ENCODE measurements at regions not wholly inside any gene's neighbourhood (a gene's known extent, or its start where the extent isn't known, plus 50 kb on each side); places are given as distances from the start of the nearest gene placed in this dataset.

- no peak overlapping the region for H3K27ac ChIP-seq (ENCODE audit: low read depth, low read length, poor library complexity, severe bottlenecking)
- ChIA-PET CTCF (no interaction called here), POLR2A (ENCODE audit: low non-redundant PET) (interaction anchor here (0.6 kb wide), 1 partner anchor 459 kb away, joined by 3 read pairs; no protein-coding TSS in a partner anchor)
- BruUV-seq (replicated peaks) = no TSS peak
- TF ChIP-seq, protein P1, sequence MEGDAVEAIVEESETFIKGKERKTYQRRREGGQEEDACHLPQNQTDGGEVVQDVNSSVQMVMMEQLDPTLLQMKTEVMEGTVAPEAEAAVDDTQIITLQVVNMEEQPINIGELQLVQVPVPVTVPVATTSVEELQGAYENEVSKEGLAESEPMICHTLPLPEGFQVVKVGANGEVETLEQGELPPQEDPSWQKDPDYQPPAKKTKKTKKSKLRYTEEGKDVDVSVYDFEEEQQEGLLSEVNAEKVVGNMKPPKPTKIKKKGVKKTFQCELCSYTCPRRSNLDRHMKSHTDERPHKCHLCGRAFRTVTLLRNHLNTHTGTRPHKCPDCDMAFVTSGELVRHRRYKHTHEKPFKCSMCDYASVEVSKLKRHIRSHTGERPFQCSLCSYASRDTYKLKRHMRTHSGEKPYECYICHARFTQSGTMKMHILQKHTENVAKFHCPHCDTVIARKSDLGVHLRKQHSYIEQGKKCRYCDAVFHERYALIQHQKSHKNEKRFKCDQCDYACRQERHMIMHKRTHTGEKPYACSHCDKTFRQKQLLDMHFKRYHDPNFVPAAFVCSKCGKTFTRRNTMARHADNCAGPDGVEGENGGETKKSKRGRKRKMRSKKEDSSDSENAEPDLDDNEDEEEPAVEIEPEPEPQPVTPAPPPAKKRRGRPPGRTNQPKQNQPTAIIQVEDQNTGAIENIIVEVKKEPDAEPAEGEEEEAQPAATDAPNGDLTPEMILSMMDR (conservative IDR thresholded peaks at IDR 0.05; ENCODE audit: low read depth, low read length) = no peak
- TF ChIP-seq EZH2 (IDR thresholded peaks at IDR 0.05; ENCODE audit: borderline replicate concordance, low read depth, low read length, poor library complexity, severe bottlenecking) = no peak
- H3K36me3 ChIP-seq (ENCODE audit: insufficient read depth, low read length, poor library complexity, severe bottlenecking) = no peaks in the 10 kb centered on the region
- DNase-seq (ENCODE audit: low spot score) = no peak
- H3K4me3 ChIP-seq (ENCODE audit: low read depth, low read length, poor library complexity, severe bottlenecking) = no peak overlapping the region
- no peaks in the 10 kb centered on the region for H3K4me1 ChIP-seq (ENCODE audit: insufficient read depth, low read length, poor library complexity, severe bottlenecking)
- peaks cover 13% of the 10 kb centered on the region for H3K9me3 ChIP-seq (ENCODE audit: low read depth, low read length, poor library complexity, severe bottlenecking)
- no peaks in the 10 kb centered on the region for H3K27me3 ChIP-seq (replicated peaks; ENCODE audit: insufficient read depth, low read depth, low read length, poor library complexity)
- intact Hi-C loops (cut with micrococcal nuclease; ENCODE audit: unreplicated experiment) = no loop called here
These were observed 340.3 kb upstream of the SALL3 start for GRCh38 chr18:78639006-78639950.

- intact Hi-C loops (cut with micrococcal nuclease; ENCODE audit: unreplicated experiment) = no loop called here
- peaks cover 6% of the 10 kb centered on the region for H3K9me3 ChIP-seq (ENCODE audit: low read depth, low read length, poor library complexity, severe bottlenecking)
- H3K4me3 ChIP-seq (ENCODE audit: low read depth, low read length, poor library complexity, severe bottlenecking) = no peak overlapping the region
- ChIA-PET POLR2A (ENCODE audit: low non-redundant PET) (no interaction called here), CTCF (no interaction called here)
- H3K4me1 ChIP-seq (ENCODE audit: insufficient read depth, low read length, poor library complexity, severe bottlenecking) = no peaks in the 10 kb centered on the region
- H3K36me3 ChIP-seq (ENCODE audit: insufficient read depth, low read length, poor library complexity, severe bottlenecking) = no peaks in the 10 kb centered on the region
- no TSS peak for BruUV-seq (replicated peaks)
- no peak for TF ChIP-seq EZH2 (IDR thresholded peaks at IDR 0.05; ENCODE audit: borderline replicate concordance, low read depth, low read length, poor library complexity, severe bottlenecking)
- TF ChIP-seq, protein P1 (conservative IDR thresholded peaks at IDR 0.05; ENCODE audit: low read depth, low read length) = no peak
- no peak overlapping the region for H3K27ac ChIP-seq (ENCODE audit: low read depth, low read length, poor library complexity, severe bottlenecking)
- no peak for DNase-seq (ENCODE audit: low spot score)
- no peaks in the 10 kb centered on the region for H3K27me3 ChIP-seq (replicated peaks; ENCODE audit: insufficient read depth, low read depth, low read length, poor library complexity)
These were observed 339.2 kb upstream of the SALL3 start for GRCh38 chr18:78640246-78640995.

GRCh38 chr18:78641689-78642231 lies 337.9 kb upstream of the SALL3 start:
- Histone ChIP-seq H3K9me3 (ENCODE audit: low read depth, low read length, poor library complexity, severe bottlenecking) (peaks cover 11% of the 10 kb centered on the region), H3K27me3 (replicated peaks; ENCODE audit: insufficient read depth, low read depth, low read length, poor library complexity) (no peaks in the 10 kb centered on the region), H3K4me1 (ENCODE audit: insufficient read depth, low read length, poor library complexity, severe bottlenecking) (no peaks in the 10 kb centered on the region), H3K36me3 (ENCODE audit: insufficient read depth, low read length, poor library complexity, severe bottlenecking) (no peaks in the 10 kb centered on the region), H3K27ac (ENCODE audit: low read depth, low read length, poor library complexity, severe bottlenecking) (no peak overlapping the region), H3K4me3 (ENCODE audit: low read depth, low read length, poor library complexity, severe bottlenecking) (no peak overlapping the region)
- CTCF ChIA-PET = no interaction called here
- TF ChIP-seq, protein P1 (conservative IDR thresholded peaks at IDR 0.05; ENCODE audit: low read depth, low read length) = no peak
- TF ChIP-seq EZH2 (IDR thresholded peaks at IDR 0.05; ENCODE audit: borderline replicate concordance, low read depth, low read length, poor library complexity, severe bottlenecking) = no peak
- POLR2A ChIA-PET (ENCODE audit: low non-redundant PET) = no interaction called here
- no TSS peak for BruUV-seq (replicated peaks)
- no peak for DNase-seq (ENCODE audit: low spot score)
- intact Hi-C loops (cut with micrococcal nuclease; ENCODE audit: unreplicated experiment) = no loop called here
